Neural crest cell (in vitro differentiated cells): ENCODE measurements at regions not wholly inside any gene's neighbourhood (a gene's known extent, or its start where the extent isn't known, plus 50 kb on each side); places are given as distances from the start of the nearest gene placed in this dataset.

ENCODE experiments used
- DNase-seq: peaks from one replicate; pipeline ENCODE4 v3.0.0; 2021; ENCODE audit warnings: low read depth, mixed read lengths, low spot score
- H3K27ac Mint-ChIP-seq: one replicate; pipeline ENCODE4 v1.8.0; 2021; ENCODE audit warnings: mild to moderate bottlenecking, mixed read lengths; ENCODE audit not compliant: unreplicated experiment
- H3K27me3 Mint-ChIP-seq: 2 replicates; pipeline ENCODE4 v1.8.0; 2021; ENCODE audit warnings: low read depth, mild to moderate bottlenecking, mixed read lengths
- H3K36me3 Mint-ChIP-seq: 2 replicates; pipeline ENCODE4 v1.8.0; 2021; ENCODE audit warnings: low read depth, mild to moderate bottlenecking, mixed read lengths
- H3K4me1 Mint-ChIP-seq: 2 replicates; pipeline ENCODE4 v1.8.0; 2021; ENCODE audit warnings: mixed read lengths
- H3K4me3 Mint-ChIP-seq: one replicate; pipeline ENCODE4 v1.8.0; 2021; ENCODE audit warnings: mild to moderate bottlenecking, mixed read lengths
- H3K9me3 Mint-ChIP-seq: 2 replicates; pipeline ENCODE4 v1.8.0; 2021; ENCODE audit warnings: mixed read lengths
- CTCF ChIP-seq: fragments of 200-600 bp; sonication (generic); conservative IDR thresholded peaks from 2 replicates; pipeline ENCODE4 v1.5.0; 2021; ENCODE audit warnings: antibody characterized with exemption, mild to moderate bottlenecking

- H3K4me1 Mint-ChIP-seq = peaks cover 14% of the 10 kb centered on the region
- no peak for DNase-seq
- H3K4me3 Mint-ChIP-seq = no peak overlapping the region
- no peak for TF ChIP-seq CTCF
- peaks cover 6% of the 10 kb centered on the region for H3K9me3 Mint-ChIP-seq
- no peak overlapping the region for H3K27ac Mint-ChIP-seq
- H3K27me3 Mint-ChIP-seq = no peaks in the 10 kb centered on the region
- peaks cover 2% of the 10 kb centered on the region for H3K36me3 Mint-ChIP-seq
Measured at GRCh38 chr15:47870956-47871625, 153.8 kb downstream of the SEMA6D start.

- no peak for TF ChIP-seq CTCF
- peaks cover 6% of the 10 kb centered on the region for H3K9me3 Mint-ChIP-seq
- peaks cover 2% of the 10 kb centered on the region for H3K36me3 Mint-ChIP-seq
- H3K4me3 Mint-ChIP-seq = no peak overlapping the region
- H3K4me1 Mint-ChIP-seq = peaks cover 14% of the 10 kb centered on the region
- no peak for DNase-seq
- peak overlapping the region; percentile 63 for H3K27ac Mint-ChIP-seq
- no peaks in the 10 kb centered on the region for H3K27me3 Mint-ChIP-seq
Measured at GRCh38 chr15:47872208-47872607, 154.9 kb downstream of the SEMA6D start.

- Mint-ChIP-seq H3K27ac (peak overlapping the region; percentile 81), H3K4me1 (peaks cover 16% of the 10 kb centered on the region), H3K27me3 (no peaks in the 10 kb centered on the region), H3K9me3 (peaks cover 6% of the 10 kb centered on the region), H3K36me3 (peaks cover 2% of the 10 kb centered on the region), H3K4me3 (no peak overlapping the region)
- no peak for DNase-seq
- TF ChIP-seq CTCF = no peak
Measured at GRCh38 chr15:47872869-47873432, 155.6 kb downstream of the SEMA6D start.

- peaks cover 23% of the 10 kb centered on the region for H3K4me1 Mint-ChIP-seq
- no peak overlapping the region for H3K27ac Mint-ChIP-seq
- TF ChIP-seq CTCF = no peak
- H3K36me3 Mint-ChIP-seq = no peaks in the 10 kb centered on the region
- DNase-seq = no peak
- H3K9me3 Mint-ChIP-seq = peaks cover 7% of the 10 kb centered on the region
- no peak overlapping the region for H3K4me3 Mint-ChIP-seq
- no peaks in the 10 kb centered on the region for H3K27me3 Mint-ChIP-seq
Measured at GRCh38 chr15:47876986-47877385, 159.7 kb downstream of the SEMA6D start.

GRCh38 chr15:47877836-47878235 is 160.5 kb downstream of the SEMA6D start:
- H3K4me1 Mint-ChIP-seq = peaks cover 18% of the 10 kb centered on the region
- H3K27ac Mint-ChIP-seq = no peak overlapping the region
- no peaks in the 10 kb centered on the region for H3K27me3 Mint-ChIP-seq
- peaks cover 7% of the 10 kb centered on the region for H3K9me3 Mint-ChIP-seq
- H3K4me3 Mint-ChIP-seq = no peak overlapping the region
- no peak for DNase-seq
- H3K36me3 Mint-ChIP-seq = no peaks in the 10 kb centered on the region
- no peak for TF ChIP-seq CTCF
